ENCODE measurements at regions not wholly inside any gene's neighbourhood (a gene's known extent, or its start where the extent isn't known, plus 50 kb on each side); places are given as distances from the start of the nearest gene placed in this dataset.

DNA sequence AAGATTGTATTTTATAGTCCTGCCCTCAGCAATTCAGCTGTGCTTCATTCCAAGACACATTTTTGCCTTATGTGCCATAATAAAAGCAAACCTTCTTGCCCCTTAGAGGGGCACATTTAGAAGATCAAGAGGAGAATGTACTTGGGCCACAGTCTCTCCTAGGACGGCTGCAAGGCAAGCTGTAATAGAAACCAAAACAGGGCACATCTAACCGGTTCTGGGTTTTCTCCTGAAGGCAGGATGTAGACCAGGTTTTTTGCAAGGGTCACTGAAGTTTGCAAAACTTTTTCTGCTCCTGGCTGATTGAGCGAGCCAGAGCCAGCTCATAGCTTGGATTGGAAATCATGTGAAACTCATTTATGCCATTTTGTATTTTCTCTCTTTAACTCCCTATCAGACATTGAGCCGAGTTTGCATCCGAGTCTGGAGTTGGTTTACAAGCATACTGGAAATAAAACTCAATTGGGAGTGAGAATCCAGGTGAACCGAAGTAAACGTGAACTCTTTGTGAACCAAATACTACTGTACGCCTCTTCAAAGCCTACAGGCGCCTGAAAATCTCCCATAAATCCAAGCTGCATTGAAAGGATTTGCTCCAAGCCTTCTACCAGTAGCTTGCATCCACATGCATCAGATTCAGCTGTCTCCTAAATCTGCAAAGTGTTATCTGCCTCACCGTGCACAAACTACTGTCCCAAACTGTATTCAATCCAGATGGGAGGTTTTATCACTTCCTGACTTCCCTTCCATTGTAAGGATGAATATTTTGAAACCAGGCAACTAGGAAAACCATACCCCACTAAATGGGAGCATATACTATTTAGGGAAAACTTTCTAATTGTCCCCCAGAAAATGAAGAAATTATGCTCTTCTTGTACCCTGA, 60.9 kb upstream of the TSC22D2 start (continued):
- TF ChIP-seq, protein P1, sequence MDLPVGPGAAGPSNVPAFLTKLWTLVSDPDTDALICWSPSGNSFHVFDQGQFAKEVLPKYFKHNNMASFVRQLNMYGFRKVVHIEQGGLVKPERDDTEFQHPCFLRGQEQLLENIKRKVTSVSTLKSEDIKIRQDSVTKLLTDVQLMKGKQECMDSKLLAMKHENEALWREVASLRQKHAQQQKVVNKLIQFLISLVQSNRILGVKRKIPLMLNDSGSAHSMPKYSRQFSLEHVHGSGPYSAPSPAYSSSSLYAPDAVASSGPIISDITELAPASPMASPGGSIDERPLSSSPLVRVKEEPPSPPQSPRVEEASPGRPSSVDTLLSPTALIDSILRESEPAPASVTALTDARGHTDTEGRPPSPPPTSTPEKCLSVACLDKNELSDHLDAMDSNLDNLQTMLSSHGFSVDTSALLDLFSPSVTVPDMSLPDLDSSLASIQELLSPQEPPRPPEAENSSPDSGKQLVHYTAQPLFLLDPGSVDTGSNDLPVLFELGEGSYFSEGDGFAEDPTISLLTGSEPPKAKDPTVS (IDR thresholded peaks at IDR 0.05; ENCODE audit: low read depth, low read length): no peak
- no peak for TF ChIP-seq PML (IDR thresholded peaks at IDR 0.05; ENCODE audit: low read length)
- TF ChIP-seq MTA3 (IDR thresholded peaks at IDR 0.05; ENCODE audit: borderline replicate concordance, low read length): no peak

DNA sequence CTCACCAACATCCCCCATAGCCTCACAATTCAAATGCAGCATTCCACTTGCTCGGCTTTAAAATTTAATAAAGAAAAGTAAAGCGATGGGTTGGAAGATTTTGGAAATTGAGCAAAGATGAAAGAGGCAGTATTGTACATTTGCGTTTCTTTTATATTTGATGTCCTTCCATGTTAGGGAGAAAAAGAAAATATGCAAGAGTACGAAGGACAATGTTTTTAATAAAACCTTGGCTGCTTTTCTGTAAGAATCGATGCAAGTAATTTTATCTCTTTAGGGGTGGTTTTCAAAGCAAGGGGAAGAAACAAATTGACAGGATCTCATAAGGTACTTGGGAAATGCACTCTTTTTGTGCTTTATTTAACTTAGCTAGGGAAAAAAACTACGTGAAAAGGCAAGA, 61.8 kb upstream of the TSC22D2 start:
- ChIA-PET CTCF (interaction anchor here (0.7 kb wide), 2 partner anchors 37 to 126 kb away, joined by 3 read pairs; no protein-coding TSS in a partner anchor), RAD21 (ENCODE audit: unreplicated experiment) (no interaction called here), SMC1A (ENCODE audit: uncharacterized antibody, unreplicated experiment) (interaction anchor here (0.6 to 2.1 kb wide), 5 partner anchors 9 to 71 kb away, joined by 3 to 6 read pairs (median 3); no protein-coding TSS in a partner anchor), POLR2A (interaction anchor here (1.6 kb wide), 1 partner anchor 18 kb away, joined by 3 read pairs; no protein-coding TSS in a partner anchor)
- Histone ChIP-seq H4K20me1 (ENCODE audit: control insufficient read depth, insufficient read depth) (no peaks in the 10 kb centered on the region), H3K27me3 (replicated peaks in 1 of 2; ENCODE audit: control insufficient read depth in 2 of 2, insufficient read depth in 2 of 2, low read length in 1 of 2) (no peaks in the 10 kb centered on the region; a peak in 1 of 4 replicates), H3K4me3 (no peak overlapping the region), H3K4me1 (ENCODE audit: control insufficient read depth, insufficient read depth, low read length) (no peaks in the 10 kb centered on the region), H3K27ac (ENCODE audit: control insufficient read depth, insufficient read depth) (no peak overlapping the region), H3K36me3 (ENCODE audit: control insufficient read depth in 2 of 2, insufficient read depth in 2 of 2, low read length in 1 of 2) (no peaks in the 10 kb centered on the region), H2AFZ (ENCODE audit: control insufficient read depth, low read depth, low read length) (no peak overlapping the region), H3K9me3 (replicated peaks; ENCODE audit: control insufficient read depth, insufficient read depth, low read length) (no peaks in the 10 kb centered on the region), H3K79me2 (ENCODE audit: control insufficient read depth, insufficient read depth, low read length) (no peaks in the 10 kb centered on the region), H3K4me2 (ENCODE audit: control insufficient read depth, insufficient read depth) (no peak overlapping the region), H3K9ac (ENCODE audit: control insufficient read depth, insufficient read depth, low read length) (no peak overlapping the region)
- FAIRE-seq (peak; percentile 13), DNase-seq (ENCODE audit: low read depth, low spot score) (no peak), ATAC-seq (no peak)
- intact Hi-C loops (cut with micrococcal nuclease; ENCODE audit: unreplicated experiment) (no loop called here), in situ Hi-C loops (cut with MboI) (no loop called here)
- BruUV-seq (replicated peaks): no TSS peak
- 80% methylated on average over 6 of the region's 6 CpGs for WGBS (ENCODE audit: insufficient coverage, insufficient replicate concordance, low lambda C conversion rate, missing lambda C conversion rate)
- no peak for TF ChIP-seq FOXM1 (IDR thresholded peaks at IDR 0.05; ENCODE audit: low read depth, low read length)
- TF ChIP-seq ZNF207 (IDR thresholded peaks at IDR 0.05; ENCODE audit: borderline replicate concordance): no peak
- no peak for TF ChIP-seq NR2C1 (IDR thresholded peaks at IDR 0.05)
- TF ChIP-seq CBX3 (IDR thresholded peaks at IDR 0.05; ENCODE audit: borderline replicate concordance, low read depth): no peak
- TF ChIP-seq HDGF (IDR thresholded peaks at IDR 0.05): no peak
- TF ChIP-seq HCFC1 (IDR thresholded peaks at IDR 0.05; ENCODE audit: low read length): no peak
- TF ChIP-seq STAT1 (conservative IDR thresholded peaks at IDR 0.05): no peak
- TF ChIP-seq CBFB (IDR thresholded peaks at IDR 0.05; ENCODE audit: low read depth): no peak
- no peak for TF ChIP-seq RAD51 (IDR thresholded peaks at IDR 0.05)
- no peak for TF ChIP-seq MEF2A (IDR thresholded peaks at IDR 0.05; ENCODE audit: insufficient read depth, low read depth, low read length)
- no peak for TF ChIP-seq YY1 (IDR thresholded peaks at IDR 0.05; ENCODE audit: low read depth, low read length)
- TF ChIP-seq, protein P2, sequence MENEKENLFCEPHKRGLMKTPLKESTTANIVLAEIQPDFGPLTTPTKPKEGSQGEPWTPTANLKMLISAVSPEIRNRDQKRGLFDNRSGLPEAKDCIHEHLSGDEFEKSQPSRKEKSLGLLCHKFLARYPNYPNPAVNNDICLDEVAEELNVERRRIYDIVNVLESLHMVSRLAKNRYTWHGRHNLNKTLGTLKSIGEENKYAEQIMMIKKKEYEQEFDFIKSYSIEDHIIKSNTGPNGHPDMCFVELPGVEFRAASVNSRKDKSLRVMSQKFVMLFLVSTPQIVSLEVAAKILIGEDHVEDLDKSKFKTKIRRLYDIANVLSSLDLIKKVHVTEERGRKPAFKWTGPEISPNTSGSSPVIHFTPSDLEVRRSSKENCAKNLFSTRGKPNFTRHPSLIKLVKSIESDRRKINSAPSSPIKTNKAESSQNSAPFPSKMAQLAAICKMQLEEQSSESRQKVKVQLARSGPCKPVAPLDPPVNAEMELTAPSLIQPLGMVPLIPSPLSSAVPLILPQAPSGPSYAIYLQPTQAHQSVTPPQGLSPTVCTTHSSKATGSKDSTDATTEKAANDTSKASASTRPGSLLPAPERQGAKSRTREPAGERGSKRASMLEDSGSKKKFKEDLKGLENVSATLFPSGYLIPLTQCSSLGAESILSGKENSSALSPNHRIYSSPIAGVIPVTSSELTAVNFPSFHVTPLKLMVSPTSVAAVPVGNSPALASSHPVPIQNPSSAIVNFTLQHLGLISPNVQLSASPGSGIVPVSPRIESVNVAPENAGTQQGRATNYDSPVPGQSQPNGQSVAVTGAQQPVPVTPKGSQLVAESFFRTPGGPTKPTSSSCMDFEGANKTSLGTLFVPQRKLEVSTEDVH (IDR thresholded peaks at IDR 0.05; ENCODE audit: low read depth, partially characterized antibody): no peak
- TF ChIP-seq ZSCAN29 (IDR thresholded peaks at IDR 0.05): no peak
- no peak for TF ChIP-seq CEBPB (IDR thresholded peaks at IDR 0.05; ENCODE audit: borderline replicate concordance in 1 of 2, low read depth in 2 of 2, low read length in 2 of 2)
- no peak for TF ChIP-seq NFIC (IDR thresholded peaks at IDR 0.05; ENCODE audit: low read depth, low read length)
- no peak for TF ChIP-seq ESRRA (IDR thresholded peaks at IDR 0.05; ENCODE audit: low read length)
